HCT116 (cell line): ENCODE measurements at regions not wholly inside any gene's neighbourhood (a gene's known extent, or its start where the extent isn't known, plus 50 kb on each side); places are given as distances from the start of the nearest gene placed in this dataset.
A peak's percentile ranks its signal among the peaks of the same experiment; 100 is the strongest.

Experiments
- ATAC-seq: fragments of 200-7000 bp; cut with Tn5 transposase; 2 replicates; pipeline ENCODE4 v1.9.1; 2020; ENCODE audit warnings: mild to moderate bottlenecking, moderate library complexity
- BruUV-seq: library from RNA; stranded (reverse); fragments of 400-500 nt; replicated peaks from 2 replicates; lab custom pipeline; 2021; lab: Mats Ljungman, UMichigan
- CTCF ChIA-PET: fragments of 300-600 bp; sonication (Branson Sonifier 250); formaldehyde crosslinking; loops from one replicate; lab custom pipeline; 2021; ENCODE audit warnings: antibody characterized with exemption; lab: Charles Lee
- POLR2A ChIA-PET: fragments of 300-600, 350-600 bp; sonication (Branson Sonifier 250); formaldehyde crosslinking; loops from one replicate; lab custom pipeline; 2021; ENCODE audit warnings: antibody characterized with exemption; lab: Charles Lee
- RAD21 ChIA-PET, 2 experiments: fragments of 300-600 bp; sonication (Branson Sonifier 250); formaldehyde crosslinking; loops; one replicate each; lab custom pipeline; 2023; ENCODE audit warnings: low total read pairs in 2 of 2; ENCODE audit not compliant: uncharacterized antibody in 2 of 2, unreplicated experiment in 2 of 2, low non-redundant PET in 1 of 2; lab: Charles Lee
- DNase-seq: peaks from one replicate; pipeline ENCODE4 v3.0.0-alpha.2; 2010; ENCODE audit warnings: low read depth, low spot score
- H2AFZ ChIP-seq: fragments of 200-600 bp; shearing (Covaris generic), sonication (generic); 2 replicates; pipeline ENCODE4 v1.6.1; 2017; ENCODE audit warnings: low read depth, mixed run types, mixed read lengths, antibody characterized with exemption, low read length; ENCODE audit not compliant: poor library complexity, severe bottlenecking
- H3K27ac ChIP-seq: 2 replicates; pipeline ENCODE4 v1.5.1; 2012; ENCODE audit warnings: low read depth, low read length
- H3K27me3 ChIP-seq: fragments of 200-600 bp; sonication (generic); 2 replicates; pipeline ENCODE4 v1.6.1; 2016; ENCODE audit warnings: mixed run types, low read length, mixed read lengths; ENCODE audit not compliant: insufficient read depth
- H3K36me3 ChIP-seq, 2 experiments: fragments of 200-500 bp in 1 of 2; fragments of 200-600 bp in 1 of 2; sonication (Bioruptor generic) in 1 of 2; sonication (generic) in 1 of 2; 2 replicates each; pipeline versions ENCODE4 v1.5.1 to v1.6.1; 2014 to 2016; ENCODE audit warnings: low read length in 2 of 2, inconsistent platforms in 1 of 2, mixed read lengths in 1 of 2, mixed run types in 1 of 2; ENCODE audit not compliant: insufficient read depth in 2 of 2, control insufficient read depth in 1 of 2
- H3K4me1 ChIP-seq, 2 experiments: fragments of 200-600 bp in 1 of 2; sonication (generic) in 1 of 2; 2 replicates each; pipeline versions ENCODE4 v1.5.1 to v1.6.1; 2012 to 2017; ENCODE audit warnings: low read length in 2 of 2, inconsistent platforms in 1 of 2, mild to moderate bottlenecking in 1 of 2, mixed read lengths in 1 of 2, mixed run types in 1 of 2, moderate library complexity in 1 of 2; ENCODE audit not compliant: insufficient read depth in 2 of 2, control insufficient read depth in 1 of 2
- H3K4me2 ChIP-seq: fragments of 200-600 bp; sonication (generic); 2 replicates; pipeline ENCODE4 v1.6.1; 2017; ENCODE audit warnings: mixed run types, low read length, mixed read lengths
- H3K4me3 ChIP-seq, 2 experiments: fragments of 200-600 bp in 1 of 2; sonication (generic) in 1 of 2; replicated peaks in 1 of 2; 2 replicates each; pipeline ENCODE4 v1.5.1; 2011 to 2016; ENCODE audit warnings: low read length in 2 of 2, control low read depth in 1 of 2, low read depth in 1 of 2, mild to moderate bottlenecking in 1 of 2, mixed read lengths in 1 of 2, mixed run types in 1 of 2
- H3K79me2 ChIP-seq: fragments of 200-600 bp; sonication (generic); 2 replicates; pipeline ENCODE4 v1.6.1; 2017; ENCODE audit warnings: mild to moderate bottlenecking, mixed run types, low read length, moderate library complexity, mixed read lengths; ENCODE audit not compliant: insufficient read depth
- H3K9ac ChIP-seq: fragments of 200-600 bp; sonication (generic); 2 replicates; pipeline ENCODE4 v1.6.1; 2016; ENCODE audit warnings: low read length, mixed read lengths
- H3K9me2 ChIP-seq: fragments of 200-600 bp; sonication (generic), shearing (Covaris generic); 2 replicates; pipeline ENCODE4 v1.6.1; 2017; ENCODE audit warnings: mixed run types, mild to moderate bottlenecking, moderate library complexity; ENCODE audit not compliant: insufficient read depth
- H3K9me3 ChIP-seq, 2 experiments: fragments of 200-500 bp in 1 of 2; fragments of 200-600 bp in 1 of 2; sonication (Bioruptor generic) in 1 of 2; sonication (generic) in 1 of 2; 2 replicates each; pipeline ENCODE4 v1.6.1; 2014 to 2017; ENCODE audit warnings: low read length in 2 of 2, mixed read lengths in 2 of 2, inconsistent platforms in 1 of 2, low read depth in 1 of 2, mild to moderate bottlenecking in 1 of 2, mixed run types in 1 of 2, moderate library complexity in 1 of 2; ENCODE audit not compliant: control insufficient read depth in 1 of 2, insufficient read depth in 1 of 2
- H4K20me1 ChIP-seq: fragments of 200-600 bp; sonication (generic), shearing (Covaris generic); 2 replicates; pipeline ENCODE4 v1.6.1; 2017; ENCODE audit warnings: mixed run types, mild to moderate bottlenecking, moderate library complexity; ENCODE audit not compliant: insufficient read depth
- ATF3 ChIP-seq: IDR thresholded peaks from 2 replicates; pipeline ENCODE4 v1.6.1; 2012
- CBX3 ChIP-seq: IDR thresholded peaks from 2 replicates; pipeline ENCODE4 v1.6.1; 2012; ENCODE audit warnings: low read depth
- CEBPB ChIP-seq: IDR thresholded peaks from 2 replicates; pipeline ENCODE4 v1.6.1; 2012; ENCODE audit warnings: low read depth
- CTCF ChIP-seq, 3 experiments: fragments of 200-600 bp in 1 of 3; sonication (generic) in 1 of 3; IDR thresholded peaks in 2 of 3; conservative IDR thresholded peaks in 1 of 3; 2 replicates each; pipeline ENCODE4 v1.5.1; 2012 to 2017; ENCODE audit warnings: low read depth in 2 of 3, low read length in 2 of 3, antibody characterized with exemption in 1 of 3, borderline replicate concordance in 1 of 3, control low read depth in 1 of 3, mild to moderate bottlenecking in 1 of 3, mixed read lengths in 1 of 3, mixed run types in 1 of 3, moderate library complexity in 1 of 3; ENCODE audit not compliant: insufficient read depth in 1 of 3
- EGR1 ChIP-seq: IDR thresholded peaks from 2 replicates; pipeline ENCODE4 v1.6.1; 2012; ENCODE audit warnings: low read depth
- ELF1 ChIP-seq: IDR thresholded peaks from 2 replicates; pipeline ENCODE4 v1.6.1; 2012; ENCODE audit warnings: low read depth, borderline replicate concordance
- EZH2 ChIP-seq: fragments of 200-600 bp; sonication (generic); IDR thresholded peaks from 2 replicates; pipeline ENCODE4 v1.6.1; 2017; ENCODE audit warnings: antibody characterized with exemption, mixed run types
- EZH2phosphoT487 ChIP-seq: fragments of 200-600 bp; IDR thresholded peaks from 2 replicates; pipeline ENCODE4 v1.6.1; 2018; ENCODE audit warnings: antibody characterized with exemption, borderline replicate concordance
- MAX ChIP-seq: IDR thresholded peaks from 2 replicates; pipeline ENCODE4 v1.6.1; 2012
- POLR2A ChIP-seq: IDR thresholded peaks from 2 replicates; pipeline ENCODE4 v1.7.0; 2011; ENCODE audit warnings: borderline replicate concordance; ENCODE audit not compliant: insufficient read depth, insufficient read length; ENCODE audit errors: extremely low read depth
- POLR2AphosphoS5 ChIP-seq: IDR thresholded peaks from 2 replicates; pipeline ENCODE4 v1.6.1; 2011; ENCODE audit warnings: mild to moderate bottlenecking, low read depth, low read length, moderate library complexity
- RAD21 ChIP-seq: IDR thresholded peaks from 2 replicates; pipeline ENCODE4 v1.6.1; 2012; ENCODE audit warnings: low read depth, mild to moderate bottlenecking
- REST ChIP-seq: IDR thresholded peaks from 2 replicates; pipeline ENCODE4 v1.6.1; 2012; ENCODE audit warnings: low read depth
- SIN3A ChIP-seq: IDR thresholded peaks from 2 replicates; pipeline ENCODE4 v1.6.1; 2012; ENCODE audit warnings: low read depth
- SP1 ChIP-seq: IDR thresholded peaks from 2 replicates; pipeline ENCODE4 v1.6.1; 2012; ENCODE audit warnings: low read depth
- SRF ChIP-seq: IDR thresholded peaks from 2 replicates; pipeline ENCODE4 v1.6.1; 2012; ENCODE audit warnings: low read depth
- TCF7L2 ChIP-seq: IDR thresholded peaks from 2 replicates; pipeline ENCODE4 v1.7.0; 2011; ENCODE audit warnings: borderline replicate concordance, inconsistent platforms; ENCODE audit not compliant: insufficient read depth, insufficient read length; ENCODE audit errors: extremely low read depth
- ZBTB33 ChIP-seq: IDR thresholded peaks from 2 replicates; pipeline ENCODE4 v1.6.1; 2011; ENCODE audit warnings: mild to moderate bottlenecking, low read length, moderate library complexity; ENCODE audit not compliant: insufficient replicate concordance; ENCODE audit errors: extremely low read depth
- ZFX ChIP-seq: fragments of 450-650 bp; IDR thresholded peaks from 2 replicates; pipeline ENCODE4 v1.6.1; 2017
- ZNF274 ChIP-seq: fragments of 200-500 bp; sonication (Bioruptor generic); IDR thresholded peaks from 2 replicates; pipeline ENCODE4 v1.6.1; 2014; ENCODE audit warnings: mild to moderate bottlenecking, low read depth, low read length, inconsistent platforms
- intact Hi-C: fragments of 100-400 bp; cut with micrococcal nuclease; formaldehyde crosslinking; loops from 2 replicates; pipeline ENCODE4 v1.10.0; 2022

GRCh38 chr1:55478742-55479141 lies 263.6 kb upstream of the USP24 start:
- H3K9ac ChIP-seq = no peak overlapping the region
- H3K4me1 ChIP-seq = peaks cover 0 to 12% of the 10 kb centered on the region in 2 experiments; a peak in 1 of 4 replicates
- H3K9me2 ChIP-seq = no peaks in the 10 kb centered on the region
- DNase-seq (peak; percentile 15), ATAC-seq (peak; percentile 62)
- BruUV-seq = no TSS peak
- no peaks in the 10 kb centered on the region for H3K27me3 ChIP-seq
- ChIA-PET CTCF (interaction anchor here (0.6 to 2.5 kb wide), 8 partner anchors 94 to 1106 kb away, joined by 3 to 16 read pairs (median 6); no protein-coding TSS in a partner anchor), POLR2A (interaction anchor here (1.1 kb wide), 1 partner anchor 14 kb away, joined by 3 read pairs; no protein-coding TSS in a partner anchor), RAD21 (interaction anchor here (1.0 to 1.1 kb wide), 2 partner anchors 103 kb away, joined by 3 to 5 read pairs; no protein-coding TSS in a partner anchor)
- intact Hi-C loops = loop anchor here (2.0 to 10.0 kb wide), 2 partner anchors 416 to 1106 kb away; no protein-coding TSS in a partner anchor
- no peak overlapping the region for H3K4me3 ChIP-seq
- no peaks in the 10 kb centered on the region for H4K20me1 ChIP-seq
- no peak overlapping the region for H3K27ac ChIP-seq
- no peak overlapping the region for H2AFZ ChIP-seq
- H3K9me3 ChIP-seq = no peaks in the 10 kb centered on the region
- H3K36me3 ChIP-seq = no peaks in the 10 kb centered on the region
- H3K79me2 ChIP-seq = no peaks in the 10 kb centered on the region
- H3K4me2 ChIP-seq = no peak overlapping the region
- TF ChIP-seq POLR2AphosphoS5 = no peak
- no peak for TF ChIP-seq ATF3
- no peak for TF ChIP-seq SRF
- TF ChIP-seq CBX3 = peak; percentile 41; the same call in 1 of the 2 replicates
- TF ChIP-seq ZNF274 = no peak
- TF ChIP-seq REST = no peak
- TF ChIP-seq SP1 = no peak
- no peak for TF ChIP-seq ELF1
- TF ChIP-seq POLR2A = no peak
- no peak for TF ChIP-seq ZBTB33
- no peak for TF ChIP-seq ZFX
- TF ChIP-seq CEBPB = no peak
- TF ChIP-seq TCF7L2 = no peak
- TF ChIP-seq MAX = no peak
- peak in 2 of 3 experiments; percentile 53 to 54; a peak in 3 of 6 replicates for TF ChIP-seq CTCF (IDR thresholded peaks at IDR 0.05 in 2 of 3, conservative IDR thresholded peaks at IDR 0.05 in 1 of 3; ENCODE audit: borderline replicate concordance in 1 of 3, insufficient read depth in 1 of 3, low read depth in 2 of 3, low read length in 2 of 3)
- TF ChIP-seq RAD21 = peak; percentile 66
- no peak for TF ChIP-seq EGR1
- TF ChIP-seq SIN3A = no peak
- no peak for TF ChIP-seq EZH2
- TF ChIP-seq EZH2phosphoT487 = no peak
